ACHN (cell line): ENCODE measurements at regions not wholly inside any gene's neighbourhood (a gene's known extent, or its start where the extent isn't known, plus 50 kb on each side); places are given as distances from the start of the nearest gene placed in this dataset.

Source experiments
- DNase-seq: peaks from one replicate; pipeline ENCODE4 v3.0.0-alpha.2; 2015
- in situ Hi-C: cut with HindIII; loops from 2 replicates; pipeline ENCODE4 v1.10.0; 2017; ENCODE audit warnings: low sequenced_read_pairs, low pct_ligation_motif_present, low pct_unique_long_range_greater_than_20kb

DNA sequence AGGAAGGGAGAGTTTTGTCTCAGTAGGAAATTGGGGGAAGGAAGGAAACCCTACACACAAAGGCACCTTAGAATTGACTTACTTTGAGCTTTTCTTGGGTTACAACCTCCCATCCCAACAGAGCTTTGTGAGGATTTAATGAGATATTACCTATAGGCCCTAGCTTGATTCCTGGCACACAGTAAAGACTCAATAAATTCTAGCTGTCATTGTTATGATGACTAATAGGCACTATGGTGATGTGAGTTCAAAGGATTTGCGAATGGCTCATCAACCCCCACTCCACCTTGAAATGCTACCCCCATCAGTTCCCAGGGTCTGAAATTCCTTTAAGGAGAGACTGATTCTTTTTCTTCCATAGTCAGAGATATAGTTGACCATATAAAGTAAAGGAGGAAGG, 67.9 kb upstream of the SMNDC1 start:
- DNase-seq: peak; percentile 14
- in situ Hi-C loops: no loop called here

DNA sequence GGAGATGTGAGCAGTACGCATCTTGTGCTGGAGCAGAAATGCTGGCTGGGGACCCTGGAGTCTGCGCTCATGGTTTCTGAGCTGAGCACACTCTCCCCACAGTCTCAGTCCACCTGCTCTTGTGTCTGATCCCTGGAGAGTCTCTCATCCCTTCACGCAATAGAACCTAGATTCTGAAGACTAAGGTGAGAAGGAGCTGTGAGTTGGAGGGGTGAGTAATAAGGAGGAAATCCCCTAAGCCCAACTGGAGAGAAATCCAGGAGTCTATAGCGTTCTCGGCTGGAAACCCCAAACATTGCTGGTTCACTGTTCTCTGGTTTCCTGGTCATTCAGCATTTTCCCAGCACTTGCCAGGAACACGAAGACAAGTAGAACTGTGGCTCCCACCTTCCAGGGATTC, 68.3 kb upstream of the SMNDC1 start:
- in situ Hi-C loops: no loop called here
- DNase-seq: no peak

GRCh38 chr10:110373857-110374654, 69.3 kb upstream of the SMNDC1 start:
- no peak for DNase-seq
- in situ Hi-C loops: no loop called here

DNA sequence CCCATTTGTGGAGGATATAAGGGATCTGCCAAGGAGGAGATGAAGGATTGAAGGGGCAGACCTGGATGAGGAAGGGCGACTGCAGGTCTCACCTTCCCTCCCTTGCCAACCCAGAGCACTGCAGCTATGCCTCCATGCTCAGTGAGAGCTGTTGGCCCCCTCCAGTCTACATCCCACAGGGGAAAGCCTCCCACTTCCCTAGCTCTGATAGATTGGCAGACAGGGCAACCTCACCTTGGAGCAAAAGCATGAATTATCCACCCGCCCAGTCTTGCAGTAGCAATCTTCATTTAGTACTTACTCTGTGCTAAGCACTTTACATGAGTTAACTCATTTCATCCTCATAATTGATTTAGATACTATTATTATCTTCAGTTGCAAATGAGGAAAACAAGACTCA, 70.4 kb upstream of the SMNDC1 start:
- in situ Hi-C loops: no loop called here
- no peak for DNase-seq

GRCh38 chr10:110376021-110376766, 71.5 kb upstream of the SMNDC1 start:
- in situ Hi-C loops: no loop called here
- DNase-seq: no peak

GRCh38 chr10:110376767-110377160, 72.0 kb upstream of the SMNDC1 start:
- DNase-seq: no peak
- in situ Hi-C loops: no loop called here

- DNase-seq: no peak
- in situ Hi-C loops: no loop called here
These were observed 73.3 kb upstream of the SMNDC1 start for GRCh38 chr10:110378006-110378405.

DNA sequence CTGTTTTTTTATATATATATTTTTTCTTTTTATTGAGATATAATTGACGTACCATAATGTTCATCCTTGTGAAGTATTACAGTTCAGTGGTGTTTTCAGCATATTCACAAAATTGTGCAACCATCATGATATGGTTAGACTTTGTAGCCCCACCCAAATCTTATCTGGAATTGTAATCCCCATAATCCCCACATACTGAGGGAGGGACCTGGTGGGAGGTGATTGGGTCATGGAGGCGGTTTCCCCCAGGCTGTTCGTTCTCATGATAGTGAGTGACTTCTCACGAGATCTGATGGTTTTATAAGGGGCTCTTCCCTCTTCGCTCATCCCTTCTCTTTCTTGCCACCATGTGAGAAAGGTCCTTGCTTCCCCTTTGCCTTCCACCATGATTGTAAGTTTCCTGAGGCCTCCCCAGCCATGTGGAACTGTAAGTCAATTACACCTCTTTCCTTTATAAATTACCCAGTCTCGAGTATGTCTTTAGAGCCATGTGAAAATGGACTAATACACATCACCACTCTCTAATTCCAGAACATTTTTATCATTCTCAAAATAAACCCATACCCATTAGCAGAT, 73.9 kb upstream of the SMNDC1 start:
- DNase-seq: no peak
- in situ Hi-C loops: no loop called here

DNA sequence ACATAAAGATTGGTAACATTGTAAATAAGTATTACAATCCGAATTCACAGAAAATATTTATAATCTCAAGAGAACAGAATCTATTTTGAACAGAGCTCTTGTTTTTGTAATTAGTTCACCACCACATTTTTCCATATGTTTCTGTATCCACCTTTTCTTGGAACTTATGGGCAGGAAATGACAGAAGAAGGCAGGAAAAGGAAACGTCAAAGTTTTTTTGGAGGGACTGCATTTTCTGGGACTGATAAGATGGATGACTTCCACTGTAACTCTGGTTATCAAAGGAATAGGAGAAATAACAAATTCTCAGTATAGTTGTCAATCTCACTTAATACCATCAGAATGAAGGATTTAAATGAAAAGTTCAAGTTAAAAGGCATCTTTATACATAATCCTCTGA, 75.1 kb upstream of the SMNDC1 start:
- in situ Hi-C loops: no loop called here
- DNase-seq: no peak

- in situ Hi-C loops: no loop called here
- DNase-seq: no peak
These were observed 75.6 kb upstream of the SMNDC1 start for GRCh38 chr10:110380293-110380692.

GRCh38 chr10:110382695-110383094, 78.0 kb upstream of the SMNDC1 start:
- no peak for DNase-seq
- in situ Hi-C loops: no loop called here

GRCh38 chr10:110387617-110387982, 82.9 kb upstream of the SMNDC1 start:
- in situ Hi-C loops: no loop called here

DNA sequence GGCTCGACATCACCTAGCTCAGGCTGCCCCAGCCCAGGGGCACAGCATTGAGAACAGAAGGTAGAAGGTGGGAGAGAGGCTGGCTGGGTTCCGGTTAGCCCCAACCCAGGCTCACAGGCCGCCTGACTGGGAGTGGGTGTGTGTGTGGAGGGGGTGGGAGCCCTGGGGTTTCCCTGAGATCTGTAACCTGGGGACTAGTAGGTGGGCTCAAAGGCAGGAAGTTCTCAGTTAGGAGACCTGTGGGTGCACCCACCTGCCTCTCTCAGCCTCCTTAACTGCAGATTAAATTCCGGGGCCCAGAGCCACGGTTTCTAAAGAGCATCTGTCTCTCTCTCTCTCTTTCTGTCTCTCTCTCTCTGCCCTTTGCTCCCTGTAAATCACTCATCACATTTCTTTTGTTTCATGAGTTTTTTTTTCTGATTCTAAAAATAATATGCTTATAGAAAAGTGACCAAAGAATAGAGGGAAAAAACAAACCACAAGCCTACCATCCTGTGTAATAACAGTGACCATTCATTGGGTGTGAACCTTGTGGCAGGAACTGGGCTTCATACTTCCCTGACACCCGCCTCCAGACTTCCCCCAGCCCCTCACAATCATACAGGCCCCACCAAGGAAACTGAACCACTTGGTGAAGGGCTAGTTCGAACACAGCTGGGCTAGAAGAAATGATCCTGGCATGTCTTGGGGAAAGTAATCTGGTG, 83.4 kb upstream of the SMNDC1 start:
- in situ Hi-C loops: no loop called here
- DNase-seq: no peak

More at GRCh38 chr10:110387617-110387982, 82.9 kb upstream of the SMNDC1 start:
- no peak for DNase-seq

- in situ Hi-C loops: no loop called here
- no peak for DNase-seq
These were observed 84.0 kb upstream of the SMNDC1 start for GRCh38 chr10:110388687-110389052.

DNA sequence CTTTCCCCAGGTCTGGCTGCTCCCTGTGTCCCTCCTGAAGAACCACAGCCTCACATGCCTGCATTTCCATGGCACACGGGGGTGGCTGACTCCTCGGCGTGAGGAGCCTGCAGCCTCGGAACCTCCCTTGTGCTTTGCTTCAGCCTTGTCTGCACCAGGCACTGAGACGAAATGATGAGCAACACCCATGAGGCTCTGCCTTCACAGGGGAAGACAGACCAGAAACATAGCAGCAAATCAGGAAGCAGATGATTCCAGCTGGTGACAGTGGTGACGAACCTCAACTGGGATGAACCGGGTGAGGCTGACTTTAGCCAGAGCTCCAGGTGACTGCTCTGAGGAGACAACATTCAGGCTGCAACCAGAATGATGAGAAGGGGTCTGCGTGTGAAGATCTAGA, 84.5 kb upstream of the SMNDC1 start:
- in situ Hi-C loops: no loop called here
- no peak for DNase-seq

DNA sequence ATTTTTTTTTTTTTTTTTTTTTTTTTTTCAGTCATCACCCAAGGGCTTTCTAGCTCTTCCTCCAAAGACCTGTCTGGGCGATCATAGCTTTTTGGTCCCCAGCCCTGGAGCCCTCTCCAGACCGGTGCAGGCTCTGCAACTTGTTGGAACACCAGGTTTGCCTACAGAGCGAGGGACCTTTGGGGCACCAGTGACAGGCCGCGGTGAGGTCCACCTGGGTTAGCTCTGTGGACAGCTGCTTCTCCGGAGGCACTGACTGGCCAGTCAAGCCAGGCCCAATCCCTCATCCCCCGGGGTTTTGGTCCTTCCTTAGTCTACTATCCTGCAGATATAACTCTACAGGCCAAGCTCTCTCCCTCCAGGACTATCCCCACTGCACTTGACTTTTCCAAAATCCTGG, 86.8 kb upstream of the SMNDC1 start:
- no peak for DNase-seq
- in situ Hi-C loops: no loop called here

DNA sequence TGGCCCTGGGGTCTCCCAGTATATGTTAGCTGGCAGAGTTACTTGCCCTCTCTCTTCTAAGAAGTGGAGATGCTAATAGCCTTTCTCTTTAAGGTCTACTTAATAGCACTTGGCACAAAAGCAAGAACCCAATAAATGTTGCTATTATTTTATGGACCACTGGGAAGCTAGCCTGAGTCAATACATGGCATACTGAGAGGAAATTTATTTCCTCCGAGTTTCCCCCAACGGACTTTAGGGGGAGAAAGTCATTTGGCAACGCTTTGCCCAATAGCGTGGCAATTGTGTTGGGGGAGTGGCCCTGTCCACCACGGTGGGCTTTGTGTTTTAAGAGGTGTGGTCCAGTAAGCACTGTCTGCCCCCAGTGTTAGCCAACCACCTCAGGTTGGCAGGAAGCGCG, 87.4 kb upstream of the SMNDC1 start:
- in situ Hi-C loops: no loop called here
- DNase-seq: no peak

DNA sequence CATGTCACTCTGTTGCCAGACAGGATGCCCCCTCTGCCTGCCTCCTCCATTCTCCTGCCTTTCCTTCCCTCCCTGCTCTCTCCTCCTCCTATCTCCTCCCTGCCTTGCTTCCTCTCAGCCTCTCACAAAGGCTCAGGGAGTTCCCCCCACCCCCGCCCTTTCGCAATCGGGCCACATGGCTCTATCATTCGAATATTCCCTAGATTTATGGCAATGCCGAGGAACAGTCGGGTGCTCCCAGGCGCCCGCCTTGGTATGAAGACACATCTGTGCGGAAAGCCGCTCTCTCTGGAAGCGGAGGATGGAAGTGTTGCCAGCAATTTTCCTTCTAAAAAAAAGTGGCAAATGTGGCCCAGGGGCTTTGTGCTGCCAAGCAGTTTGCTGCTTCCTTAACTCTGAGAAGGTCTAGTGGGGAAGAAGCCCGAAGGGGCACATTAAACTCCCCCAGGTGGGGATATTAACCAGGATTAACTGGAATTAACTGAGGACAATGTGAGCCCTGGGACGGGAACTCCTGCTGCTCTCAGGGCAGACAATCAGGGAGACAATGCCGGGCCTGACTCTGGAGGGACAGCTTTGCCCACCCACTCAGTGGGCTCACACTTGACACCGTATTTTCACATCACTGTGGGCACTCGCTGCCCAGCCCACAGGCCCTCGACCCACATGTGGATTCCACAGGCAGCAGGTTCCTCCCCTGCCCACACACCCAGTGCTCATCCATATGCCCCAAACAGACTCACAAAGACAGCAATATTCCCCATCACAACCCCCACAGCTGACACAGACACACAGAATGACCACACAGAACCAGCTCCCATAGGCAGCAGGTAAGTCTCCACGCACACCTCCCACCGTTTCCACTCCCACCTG, 88.4 kb upstream of the SMNDC1 start:
- no peak for DNase-seq
- in situ Hi-C loops: no loop called here
